ENCODE measurements at regions not wholly inside any gene's neighbourhood (a gene's known extent, or its start where the extent isn't known, plus 50 kb on each side); places are given as distances from the start of the nearest gene placed in this dataset.
"Not testable (repeated sequence)": the region's sequence is repeated elsewhere in the genome, so short reads cannot be mapped to it uniquely, and the experiment has no call there.

GRCh38 chr12:25424211-25424731, 128.8 kb downstream of the LMNTD1 start:
- DNase-seq (ENCODE audit: low read depth): peak; percentile 78

GRCh38 chr12:25423355-25424050, 129.6 kb downstream of the LMNTD1 start:
- no peak for DNase-seq (ENCODE audit: low read depth)

DNA sequence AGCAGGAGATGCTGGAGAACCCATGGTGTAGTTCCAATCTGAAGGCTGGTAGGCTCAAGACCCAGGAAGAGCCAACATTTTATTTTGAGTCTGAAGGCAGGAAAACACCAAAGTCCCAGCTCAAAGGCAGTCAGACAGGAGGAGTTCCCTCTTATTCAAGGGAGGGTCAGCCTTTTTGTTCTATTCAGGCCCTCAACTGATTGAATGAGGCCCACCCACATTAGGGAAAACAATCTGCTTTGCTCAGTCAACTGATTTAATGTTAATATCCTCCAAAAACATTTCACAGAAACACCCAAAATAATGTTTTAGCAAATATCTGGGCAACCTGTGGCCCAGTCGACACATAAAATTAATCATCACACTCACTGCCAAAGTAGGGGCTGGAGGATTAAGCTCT, 130.8 kb downstream of the LMNTD1 start:
- DNase-seq (ENCODE audit: low read depth): no peak

DNA sequence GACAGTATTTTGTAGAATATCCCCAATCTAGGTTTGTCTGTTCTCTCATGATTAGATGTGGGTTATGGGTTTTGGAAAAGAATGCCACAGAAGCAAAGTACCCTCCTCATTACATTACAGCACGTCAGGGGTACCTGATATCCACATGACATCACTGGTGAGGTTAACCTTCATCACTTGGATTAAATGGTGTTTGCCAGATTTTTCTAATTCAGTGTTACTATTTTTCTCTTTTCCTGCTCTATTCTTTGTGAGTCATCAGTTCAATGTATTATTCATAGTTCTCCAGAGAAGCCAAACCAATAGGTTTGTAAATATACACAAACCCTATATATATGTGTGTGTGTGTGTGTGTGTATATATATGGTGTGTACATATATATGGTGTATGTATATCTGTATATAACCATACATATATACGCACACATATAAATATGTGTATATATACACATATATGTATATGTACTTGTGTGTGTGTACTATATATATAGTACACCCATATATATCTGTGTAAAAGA, 131.4 kb downstream of the LMNTD1 start:
- no peak for DNase-seq (ENCODE audit: low read depth)

DNA sequence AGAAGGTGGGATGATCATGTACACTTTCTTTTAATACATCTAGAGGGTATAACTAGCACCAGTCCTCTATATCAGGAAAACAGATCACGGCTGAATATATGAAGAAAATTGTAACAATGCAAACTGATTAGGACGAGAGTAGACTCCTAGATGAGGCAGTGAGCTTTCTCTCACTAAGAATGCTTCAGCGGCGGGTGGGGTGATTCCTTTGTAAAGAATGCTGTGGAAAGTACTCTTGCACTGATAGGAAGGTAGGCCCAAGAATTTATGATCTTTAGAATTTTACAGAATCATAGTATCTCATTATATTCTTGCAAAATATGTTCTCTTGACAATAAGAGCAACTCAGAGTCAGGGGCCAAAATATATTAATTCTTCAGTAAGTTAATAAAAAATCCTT, 133.0 kb downstream of the LMNTD1 start:
- DNase-seq (ENCODE audit: low read depth): no peak

- DNase-seq (ENCODE audit: low read depth): no peak
These were observed 133.5 kb downstream of the LMNTD1 start for GRCh38 chr12:25419595-25419994.

DNA sequence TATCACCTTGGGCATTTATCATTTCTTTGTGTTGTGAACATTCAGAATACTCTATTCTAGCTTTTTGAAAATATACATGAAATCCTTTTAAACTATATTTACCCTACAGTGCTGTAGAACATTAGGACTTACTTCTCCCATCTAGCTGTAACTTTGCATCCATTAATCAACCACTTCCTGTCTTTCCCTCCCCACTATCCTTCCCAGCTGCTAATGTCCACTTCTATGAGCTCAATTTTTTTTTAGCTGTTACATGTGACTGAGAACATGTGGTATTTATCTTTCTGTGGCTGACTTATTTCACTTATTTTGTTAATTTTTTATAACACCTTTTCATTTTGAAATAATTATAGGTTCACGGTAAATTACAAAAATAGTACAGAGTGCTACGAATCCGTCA, 136.0 kb downstream of the LMNTD1 start:
- DNase-seq (ENCODE audit: low read depth): no peak

GRCh38 chr12:25416516-25416915, 136.6 kb downstream of the LMNTD1 start:
- no peak for DNase-seq (ENCODE audit: low read depth)

GRCh38 chr12:25415004-25415403, 138.1 kb downstream of the LMNTD1 start:
- no peak for DNase-seq (ENCODE audit: low read depth)

DNA sequence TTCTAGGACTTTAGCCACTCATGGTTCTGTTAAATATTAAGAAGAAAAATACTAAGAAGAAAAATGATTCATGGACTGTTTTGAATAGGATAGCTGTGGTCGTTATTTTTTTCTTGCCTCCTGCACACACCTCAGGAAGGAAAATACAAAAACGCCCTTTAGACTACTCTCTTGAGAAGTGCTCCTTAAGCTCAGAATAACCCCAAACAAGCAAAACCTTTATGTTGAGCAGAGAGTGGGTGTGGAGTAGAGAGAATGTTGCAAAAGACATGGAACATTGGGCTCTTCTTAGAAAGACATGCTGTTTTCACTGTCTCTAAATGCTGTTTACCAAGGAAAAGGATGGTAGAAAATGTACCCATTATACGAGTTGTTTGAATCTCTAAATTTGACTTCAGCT, 140.3 kb downstream of the LMNTD1 start:
- no peak for DNase-seq (ENCODE audit: low read depth)

GRCh38 chr12:25404955-25405354, 148.1 kb downstream of the LMNTD1 start:
- DNase-seq (ENCODE audit: low read depth): no peak

- no peak for DNase-seq (ENCODE audit: low read depth)
These were observed 151.0 kb upstream of the KRAS start for GRCh38 chr12:25401547-25402345.

DNA sequence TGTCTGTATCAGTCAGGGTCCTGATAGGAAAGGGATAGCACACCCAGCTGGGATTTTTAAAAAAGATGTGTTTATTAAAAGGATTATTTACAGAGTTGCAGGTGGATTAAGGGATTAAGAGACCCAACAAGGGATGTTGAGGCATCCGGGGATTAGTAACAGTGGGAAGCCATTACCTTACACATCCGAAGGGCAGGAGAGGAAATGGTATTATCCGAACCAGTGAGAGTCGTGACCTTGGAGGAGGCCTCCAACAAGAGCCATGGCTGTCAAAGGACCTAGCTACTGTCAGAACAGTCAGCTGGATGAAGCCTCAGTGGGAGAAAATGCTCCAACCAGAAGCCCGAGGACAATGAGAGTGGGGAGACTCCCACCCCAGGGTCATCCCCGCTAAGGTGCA, 146.3 kb upstream of the KRAS start:
- no peak for DNase-seq (ENCODE audit: low read depth)

GRCh38 chr12:25395227-25395626, 144.5 kb upstream of the KRAS start:
- no peak for DNase-seq (ENCODE audit: low read depth)

DNA sequence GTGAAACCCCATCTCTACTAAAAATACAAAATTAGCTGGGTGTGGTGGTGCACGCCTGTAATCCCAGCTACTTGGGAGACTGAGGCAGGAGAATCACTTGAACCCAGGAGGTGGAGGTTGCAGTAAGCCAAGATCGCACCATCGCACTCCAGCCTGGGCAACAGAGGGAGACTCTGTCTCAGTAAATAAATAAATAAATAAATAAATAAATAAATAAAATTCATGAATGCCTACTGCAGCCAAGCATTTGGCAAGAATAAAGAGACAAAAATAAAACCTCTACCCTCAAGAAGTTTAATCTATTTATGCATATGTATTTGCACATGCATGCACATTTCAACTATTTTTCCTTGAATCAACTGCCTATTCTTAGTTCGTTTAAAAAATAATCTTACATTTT, 144.0 kb upstream of the KRAS start:
- not testable (repeated sequence) for DNase-seq (ENCODE audit: low read depth)

GRCh38 chr12:25394025-25394424, 143.3 kb upstream of the KRAS start:
- DNase-seq (ENCODE audit: low read depth): no peak

DNA sequence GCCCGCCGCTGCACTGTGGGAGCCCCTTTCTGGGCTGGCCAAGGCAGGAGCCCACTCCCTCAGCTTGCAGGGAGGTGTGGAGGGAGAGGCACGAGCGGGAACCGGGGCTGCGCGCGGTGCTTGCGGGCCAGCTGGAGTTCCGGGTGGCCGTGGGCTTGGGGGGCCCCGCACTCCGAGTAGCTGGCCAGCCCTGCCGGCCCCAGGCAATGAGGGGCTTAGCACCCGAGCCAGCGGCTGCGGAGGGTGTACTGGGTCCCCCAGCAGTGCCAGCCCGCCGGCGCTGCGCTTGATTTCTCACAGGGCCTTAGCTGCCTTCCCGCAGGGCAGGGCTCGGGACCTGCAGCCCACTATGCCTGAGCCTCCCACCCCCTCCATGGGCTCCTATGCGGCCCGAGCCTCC, 140.6 kb upstream of the KRAS start:
- DNase-seq (ENCODE audit: low read depth): not testable (repeated sequence)

GRCh38 chr12:25388183-25388582, 137.5 kb upstream of the KRAS start:
- no peak for DNase-seq (ENCODE audit: low read depth)

GRCh38 chr12:25387732-25388050, 137.0 kb upstream of the KRAS start:
- no peak for DNase-seq (ENCODE audit: low read depth)

DNA sequence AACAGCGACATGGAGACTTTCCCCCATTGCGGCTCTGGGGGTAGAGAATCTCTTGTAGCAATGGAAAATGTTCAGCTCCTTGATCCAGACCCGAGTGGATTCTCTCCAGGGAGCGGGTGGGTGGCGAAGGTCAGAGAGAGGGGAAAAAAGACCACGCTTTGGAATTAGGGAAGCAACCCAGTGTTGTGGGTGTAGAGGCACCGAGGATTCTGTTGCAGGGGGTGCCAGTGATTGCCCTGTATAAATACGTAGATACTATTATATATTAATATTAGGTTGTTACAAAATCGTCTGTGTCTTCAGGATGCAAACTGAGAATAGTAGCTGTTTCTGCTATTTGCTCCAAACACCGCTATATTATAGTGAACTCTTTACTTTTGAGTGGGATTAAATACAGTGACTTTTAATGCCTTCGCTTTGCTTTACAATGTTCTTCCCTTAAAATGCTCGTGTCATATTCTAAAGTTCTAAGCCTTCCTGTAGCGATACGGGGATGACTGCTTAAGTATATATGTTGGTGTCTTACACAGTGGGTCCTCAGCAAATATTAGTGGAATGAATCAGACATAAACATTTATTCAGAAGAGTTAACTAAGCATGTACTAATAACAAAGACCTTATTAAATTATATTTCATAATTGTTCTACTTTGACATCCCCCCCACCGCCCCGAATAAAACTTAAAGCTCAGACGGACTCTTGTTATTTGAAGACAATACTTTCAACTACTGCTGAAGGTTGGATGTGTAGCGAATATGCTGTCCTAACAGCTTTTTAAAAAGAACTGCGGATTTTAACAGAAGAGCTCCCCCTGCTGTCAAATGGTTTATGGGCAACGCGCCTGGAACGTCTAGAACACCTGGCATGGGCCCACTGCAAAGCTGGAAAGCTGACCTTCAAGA, 136.4 kb upstream of the KRAS start:
- peak; percentile 90 for DNase-seq (ENCODE audit: low read depth)

DNA sequence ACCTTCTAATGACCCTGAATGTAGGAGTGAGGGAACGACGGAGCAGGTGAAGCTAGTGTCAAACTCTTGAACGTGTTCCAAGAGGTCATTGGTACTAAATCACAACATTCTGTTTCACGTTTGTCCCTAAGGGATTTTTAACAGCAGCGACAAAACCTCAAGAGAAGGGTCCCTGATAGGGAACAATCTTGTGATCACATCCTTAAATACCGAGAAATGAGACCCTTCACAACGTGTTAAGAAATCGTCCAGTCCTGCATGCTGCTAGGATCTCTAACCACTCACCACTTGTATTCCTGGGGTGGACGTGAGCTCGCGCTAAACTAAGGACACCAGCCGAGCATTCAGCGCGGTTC, 134.1 kb upstream of the KRAS start:
- no peak for DNase-seq (ENCODE audit: low read depth)
